ENCODE measurements at regions not wholly inside any gene's neighbourhood (a gene's known extent, or its start where the extent isn't known, plus 50 kb on each side); places are given as distances from the start of the nearest gene placed in this dataset.

DNA sequence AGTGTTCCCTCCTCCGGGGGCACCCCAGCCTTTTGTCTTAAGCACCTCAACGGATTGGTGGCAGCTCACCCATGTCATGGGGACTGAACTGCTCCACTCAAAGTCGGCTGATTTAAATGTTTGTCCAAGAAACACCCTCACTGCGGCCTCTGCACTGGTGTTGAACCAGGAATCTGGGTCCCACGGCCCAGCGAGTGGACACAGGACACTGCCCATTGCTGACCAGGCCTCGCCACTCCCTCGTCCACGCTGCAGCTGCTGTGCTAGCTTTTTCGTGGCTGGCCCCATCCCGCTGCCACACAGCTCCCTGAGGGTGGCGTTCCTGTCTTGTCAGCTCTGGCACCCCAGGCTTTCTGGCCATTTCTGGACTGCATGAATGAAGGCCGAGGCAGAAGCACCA, 646.2 kb downstream of the BRD1 start:
- TF ChIP-seq, protein P1, sequence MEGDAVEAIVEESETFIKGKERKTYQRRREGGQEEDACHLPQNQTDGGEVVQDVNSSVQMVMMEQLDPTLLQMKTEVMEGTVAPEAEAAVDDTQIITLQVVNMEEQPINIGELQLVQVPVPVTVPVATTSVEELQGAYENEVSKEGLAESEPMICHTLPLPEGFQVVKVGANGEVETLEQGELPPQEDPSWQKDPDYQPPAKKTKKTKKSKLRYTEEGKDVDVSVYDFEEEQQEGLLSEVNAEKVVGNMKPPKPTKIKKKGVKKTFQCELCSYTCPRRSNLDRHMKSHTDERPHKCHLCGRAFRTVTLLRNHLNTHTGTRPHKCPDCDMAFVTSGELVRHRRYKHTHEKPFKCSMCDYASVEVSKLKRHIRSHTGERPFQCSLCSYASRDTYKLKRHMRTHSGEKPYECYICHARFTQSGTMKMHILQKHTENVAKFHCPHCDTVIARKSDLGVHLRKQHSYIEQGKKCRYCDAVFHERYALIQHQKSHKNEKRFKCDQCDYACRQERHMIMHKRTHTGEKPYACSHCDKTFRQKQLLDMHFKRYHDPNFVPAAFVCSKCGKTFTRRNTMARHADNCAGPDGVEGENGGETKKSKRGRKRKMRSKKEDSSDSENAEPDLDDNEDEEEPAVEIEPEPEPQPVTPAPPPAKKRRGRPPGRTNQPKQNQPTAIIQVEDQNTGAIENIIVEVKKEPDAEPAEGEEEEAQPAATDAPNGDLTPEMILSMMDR (conservative IDR thresholded peaks at IDR 0.05) = no peak

DNA sequence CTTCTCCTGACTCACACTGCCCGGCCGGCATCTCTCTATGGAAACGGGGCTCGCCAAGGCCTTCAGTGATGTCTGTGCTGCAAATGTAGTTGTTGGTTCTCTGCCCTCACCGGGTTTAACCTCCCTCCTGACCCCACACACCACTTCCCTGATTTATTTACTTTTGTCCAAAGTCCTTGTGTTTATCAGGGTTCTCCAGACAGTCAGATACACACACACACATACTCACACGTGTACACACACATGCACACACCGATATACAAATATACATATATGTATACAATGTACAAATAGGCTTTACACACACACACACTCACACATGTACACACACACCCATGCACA, 647.0 kb downstream of the BRD1 start:
- no peak overlapping the region for H3K27ac ChIP-seq

More for the DNA sequence above, 646.2 kb downstream of the BRD1 start:
- H3K27ac ChIP-seq = no peak overlapping the region

DNA sequence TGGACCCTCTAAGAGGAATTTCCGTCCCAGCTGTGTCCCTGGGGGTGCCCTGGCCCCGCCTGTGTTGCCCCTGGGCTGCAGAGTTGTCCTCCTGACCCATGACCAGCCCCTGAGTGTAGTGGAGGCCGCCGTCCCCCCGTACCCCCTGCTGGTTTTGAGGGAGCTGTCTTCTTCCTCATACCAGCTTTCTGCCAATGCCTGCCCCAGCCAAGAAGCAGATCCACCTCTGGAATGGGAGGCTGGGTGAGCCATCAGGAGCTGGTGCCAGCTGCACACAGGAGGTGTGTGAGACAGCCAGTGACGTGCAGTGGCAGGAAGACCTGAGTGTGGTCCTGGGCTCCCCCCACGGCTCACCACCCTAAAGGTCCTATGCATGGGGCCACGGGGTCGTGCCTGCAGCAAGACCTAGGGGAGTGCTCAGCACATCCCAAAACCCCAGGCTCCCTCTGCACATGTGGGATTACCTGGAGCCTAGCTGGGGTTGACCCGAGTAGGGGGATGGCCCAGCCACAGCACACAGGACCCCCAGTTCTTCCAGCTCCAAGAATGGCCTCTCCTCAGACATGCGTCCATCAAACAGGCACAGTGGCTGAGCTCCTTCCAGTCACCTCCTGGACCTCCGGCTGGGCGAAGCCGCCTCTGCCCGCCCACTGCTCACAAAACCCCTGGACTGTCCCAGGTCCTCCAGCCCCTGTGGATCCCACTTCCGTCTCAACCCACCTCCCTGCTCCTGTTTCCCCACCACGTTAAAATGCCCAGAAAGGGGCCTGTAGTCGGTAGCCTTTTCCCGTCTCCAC, 647.6 kb downstream of the BRD1 start:
- TF ChIP-seq, protein P1 (conservative IDR thresholded peaks at IDR 0.05) = no peak
- no peak overlapping the region for H3K27ac ChIP-seq

More for the DNA sequence above, 647.0 kb downstream of the BRD1 start:
- TF ChIP-seq, protein P1 (conservative IDR thresholded peaks at IDR 0.05) = no peak

DNA sequence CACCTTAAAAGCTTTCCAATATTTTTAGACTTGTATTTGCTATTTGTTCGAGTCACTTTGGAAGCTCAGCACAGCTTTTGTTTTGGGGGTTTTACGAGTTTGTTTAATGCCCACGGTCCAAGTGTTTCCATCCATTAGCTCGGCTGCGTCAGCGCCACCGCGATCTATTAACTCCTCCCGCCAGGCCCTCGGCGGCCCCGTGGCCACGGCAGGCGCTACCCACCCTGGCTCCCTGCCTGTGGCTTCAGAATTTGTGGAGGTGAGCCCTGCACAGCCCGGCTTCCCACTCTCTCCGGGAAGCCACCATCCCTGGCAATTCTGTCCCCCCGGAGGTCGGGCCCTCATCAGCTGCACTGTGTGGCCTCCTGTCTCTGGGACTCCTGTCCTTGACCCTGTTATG, 648.5 kb downstream of the BRD1 start:
- TF ChIP-seq, protein P1 (conservative IDR thresholded peaks at IDR 0.05) = no peak
- H3K27ac ChIP-seq = no peak overlapping the region

DNA sequence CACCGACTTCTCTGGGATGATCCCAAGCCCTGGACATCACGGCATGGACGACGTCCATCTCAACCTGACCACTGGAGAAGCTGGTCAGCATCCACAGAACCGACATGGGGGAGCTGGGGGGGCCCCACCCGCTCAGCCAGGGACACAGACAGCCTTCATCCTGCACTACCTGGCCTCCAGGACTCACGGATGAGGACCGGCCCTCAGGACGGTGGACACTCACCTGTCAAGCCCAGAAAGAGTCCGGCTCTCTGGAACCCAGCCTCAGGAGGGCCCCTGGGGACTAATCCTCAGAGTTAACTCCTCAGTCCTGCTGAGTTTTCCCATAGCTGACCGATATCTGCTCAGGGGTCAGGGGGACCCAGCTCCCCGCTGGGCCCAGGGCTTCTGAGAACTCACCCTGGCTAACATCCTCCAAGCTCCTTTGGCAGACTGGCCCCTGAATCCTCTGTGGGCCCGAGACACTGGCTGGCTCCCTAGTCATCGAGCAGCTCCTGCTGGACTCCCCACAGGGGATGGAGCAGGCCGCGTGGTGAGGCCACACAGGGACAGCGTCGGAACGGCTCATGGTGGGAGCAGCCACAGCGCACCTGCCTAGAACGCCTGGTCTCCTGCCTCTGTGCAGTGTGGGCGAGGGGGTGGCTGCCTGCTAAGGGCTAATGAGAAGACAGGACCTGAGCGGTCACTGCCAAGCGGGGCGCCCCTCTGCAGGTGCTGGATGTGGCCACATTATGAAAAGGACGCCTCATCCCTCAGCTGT, 649.2 kb downstream of the BRD1 start:
- no peak overlapping the region for H3K27ac ChIP-seq
- TF ChIP-seq, protein P1 (conservative IDR thresholded peaks at IDR 0.05) = no peak

DNA sequence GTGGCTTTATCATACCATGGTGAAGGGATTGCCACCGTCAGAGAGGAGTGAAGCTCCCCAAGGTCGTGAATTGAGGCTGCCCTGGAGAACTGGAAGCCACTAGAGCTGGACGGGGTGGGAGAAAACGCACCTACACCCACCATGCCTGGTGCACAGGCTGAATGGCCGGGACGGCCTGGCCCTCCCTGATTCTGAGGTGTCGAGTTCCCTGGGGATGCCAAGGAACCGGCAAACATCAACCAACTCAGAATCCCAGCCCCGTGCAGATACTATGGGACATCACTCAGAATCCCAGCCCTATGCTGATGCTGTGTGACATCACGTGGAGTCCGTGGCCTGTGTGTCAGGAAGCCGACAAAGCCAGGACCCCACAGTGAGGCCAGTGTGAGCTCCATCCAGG, 650.0 kb downstream of the BRD1 start:
- H3K27ac ChIP-seq = no peak overlapping the region
- TF ChIP-seq, protein P1 (conservative IDR thresholded peaks at IDR 0.05) = no peak

DNA sequence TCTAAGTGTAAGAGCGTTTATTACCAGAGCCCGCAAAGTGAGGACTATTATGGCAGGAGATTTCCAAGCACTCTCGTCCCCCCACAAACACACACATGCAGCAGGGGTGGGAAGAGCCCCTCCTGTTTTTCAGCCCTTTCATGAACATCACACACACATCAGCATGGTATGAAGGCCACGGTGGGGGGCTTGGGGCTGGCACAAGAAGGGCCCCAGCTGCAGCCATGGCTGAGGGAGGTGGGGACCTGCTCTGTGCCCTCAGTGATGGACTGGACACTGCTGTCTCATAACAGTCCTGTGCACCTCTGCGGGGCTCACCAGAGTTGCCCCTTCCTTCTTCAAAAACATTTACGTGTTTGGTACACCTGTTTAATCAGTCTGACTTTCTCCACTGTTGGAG, 650.7 kb downstream of the BRD1 start:
- TF ChIP-seq, protein P1 (conservative IDR thresholded peaks at IDR 0.05) = no peak
- H3K27ac ChIP-seq = no peak overlapping the region

All from VCaP (cell line).